Keratinocyte (primary cell): ENCODE measurements at regions not wholly inside any gene's neighbourhood (a gene's known extent, or its start where the extent isn't known, plus 50 kb on each side); places are given as distances from the start of the nearest gene placed in this dataset.

ENCODE experiments used
- DNase-seq: peaks from one replicate; pipeline ENCODE4 v3.0.0-alpha.2; 2011; ENCODE audit warnings: low read depth, missing footprints, low spot score
- FAIRE-seq: peaks from 2 replicates; lab custom pipeline; 2011; peaks lifted over from hg19 to GRCh38; lab: Jason Lieb, UNC
- H2AFZ ChIP-seq: 2 replicates; pipeline ENCODE4 v1.6.0; 2012; ENCODE audit warnings: low read length, control low read depth, inconsistent platforms; ENCODE audit not compliant: control insufficient read depth
- H3K27ac ChIP-seq: 2 replicates; pipeline ENCODE4 v1.5.1; 2011; ENCODE audit warnings: low read length; ENCODE audit not compliant: control insufficient read depth, insufficient read depth
- H3K27me3 ChIP-seq: 3 replicates; pipeline ENCODE4 v1.6.0; 2011; ENCODE audit warnings: low read length; ENCODE audit not compliant: control insufficient read depth, insufficient read depth; ENCODE audit errors: extremely low read depth
- H3K36me3 ChIP-seq, 2 experiments: 2 replicates in 1 of 2; 3 replicates in 1 of 2; pipeline ENCODE4 v1.5.1; 2011; ENCODE audit warnings: low read length in 2 of 2, mild to moderate bottlenecking in 1 of 2; ENCODE audit not compliant: control insufficient read depth in 2 of 2, insufficient read depth in 2 of 2; ENCODE audit errors: extremely low read depth in 1 of 2
- H3K4me1 ChIP-seq: 3 replicates; pipeline ENCODE4 v1.5.1; 2011; ENCODE audit warnings: low read length; ENCODE audit not compliant: control insufficient read depth, insufficient read depth; ENCODE audit errors: extremely low read depth
- H3K4me2 ChIP-seq: 3 replicates; pipeline ENCODE4 v1.6.0; 2011; ENCODE audit warnings: low read depth, low read length; ENCODE audit not compliant: control insufficient read depth, insufficient read depth; ENCODE audit errors: extremely low read depth
- H3K4me3 ChIP-seq, 3 experiments: fragments of 200-600 bp in 1 of 3; sonication (generic) in 1 of 3; 2 replicates in 2 of 3; 3 replicates in 1 of 3; pipeline ENCODE4 v1.5.1; 2011 to 2016; ENCODE audit warnings: low read length in 3 of 3, mild to moderate bottlenecking in 3 of 3, control low read depth in 2 of 3, inconsistent platforms in 1 of 3, low read depth in 1 of 3, mixed read lengths in 1 of 3, mixed run types in 1 of 3, moderate library complexity in 1 of 3; ENCODE audit not compliant: control insufficient read depth in 2 of 3, insufficient read depth in 2 of 3; ENCODE audit errors: extremely low read depth in 1 of 3
- H3K79me2 ChIP-seq: 2 replicates; pipeline ENCODE4 v1.6.0; 2012; ENCODE audit warnings: low read length; ENCODE audit not compliant: control insufficient read depth, insufficient read depth
- H3K9ac ChIP-seq: 3 replicates; pipeline ENCODE4 v1.6.0; 2011; ENCODE audit warnings: low read length; ENCODE audit not compliant: control insufficient read depth, insufficient read depth; ENCODE audit errors: extremely low read depth
- H3K9me1 ChIP-seq: 3 replicates; pipeline ENCODE4 v1.6.0; 2011; ENCODE audit warnings: low read length; ENCODE audit not compliant: control insufficient read depth, insufficient read depth; ENCODE audit errors: extremely low read depth
- H3K9me3 ChIP-seq: 2 replicates; pipeline ENCODE4 v1.5.1; 2012; ENCODE audit warnings: low read depth, low read length; ENCODE audit not compliant: control insufficient read depth
- H4K20me1 ChIP-seq: 3 replicates; pipeline ENCODE4 v1.6.0; 2011; ENCODE audit warnings: low read length; ENCODE audit not compliant: control insufficient read depth, insufficient read depth; ENCODE audit errors: extremely low read depth
- CTCF ChIP-seq, 3 experiments: IDR thresholded peaks in 1 of 3; conservative IDR thresholded peaks in 1 of 3; optimal IDR thresholded peaks in 1 of 3; 2 replicates in 2 of 3; 3 replicates in 1 of 3; pipeline versions ENCODE3 to v1.5.1; 2011; ENCODE audit warnings: low read length in 3 of 3, mild to moderate bottlenecking in 3 of 3, moderate library complexity in 2 of 3, control low read depth in 1 of 3, inconsistent platforms in 1 of 3; ENCODE audit not compliant: insufficient read depth in 2 of 3; ENCODE audit errors: extremely low read depth in 1 of 3
- EZH2 ChIP-seq: IDR thresholded peaks from one replicate; pipeline ENCODE4 v1.6.1; 2012; ENCODE audit warnings: inconsistent platforms, mild to moderate bottlenecking, low read length, moderate library complexity
- dilution Hi-C: fragments of 300-500 bp; cut with MboI; formaldehyde crosslinking; loops from one replicate; pipeline ENCODE4 v1.7.0; 2020; ENCODE audit warnings: low sequenced_read_pairs; ENCODE audit not compliant: extremely low pct_ligation_motif_present

GRCh38 chr1:238319957-238320356 is 429.2 kb upstream of the ZP4 start:
- Histone ChIP-seq H3K27ac (no peak overlapping the region), H3K36me3 (no peaks in the 10 kb centered on the region), H2AFZ (peak overlapping the region; percentile 44), H4K20me1 (no peaks in the 10 kb centered on the region), H3K79me2 (no peaks in the 10 kb centered on the region), H3K4me3 (no peak overlapping the region), H3K9ac (no peak overlapping the region), H3K4me1 (no peaks in the 10 kb centered on the region), H3K9me1 (no peaks in the 10 kb centered on the region), H3K27me3 (no peaks in the 10 kb centered on the region), H3K9me3 (no peaks in the 10 kb centered on the region), H3K4me2 (peak overlapping the region; percentile 49)
- dilution Hi-C loops = no loop called here
- no peak for DNase-seq
- FAIRE-seq = no peak
- no peak for TF ChIP-seq EZH2
- TF ChIP-seq CTCF (optimal IDR thresholded peaks at IDR 0.05 in 1 of 3, IDR thresholded peaks at IDR 0.05 in 1 of 3, conservative IDR thresholded peaks at IDR 0.05 in 1 of 3; ENCODE audit: extremely low read depth in 1 of 3, insufficient read depth in 2 of 3, low read length in 3 of 3) = no peak

GRCh38 chr1:238318294-238319110 is 427.8 kb upstream of the ZP4 start:
- no peak overlapping the region for H3K4me2 ChIP-seq
- no peak overlapping the region for H2AFZ ChIP-seq
- H3K9me1 ChIP-seq = no peaks in the 10 kb centered on the region
- dilution Hi-C loops = no loop called here
- no peak overlapping the region for H3K27ac ChIP-seq
- no peak overlapping the region for H3K9ac ChIP-seq
- no peaks in the 10 kb centered on the region for H3K27me3 ChIP-seq
- H3K4me3 ChIP-seq = no peak overlapping the region
- DNase-seq = no peak
- no peaks in the 10 kb centered on the region for H3K4me1 ChIP-seq
- no peaks in the 10 kb centered on the region for H4K20me1 ChIP-seq
- no peaks in the 10 kb centered on the region for H3K9me3 ChIP-seq
- H3K79me2 ChIP-seq = no peaks in the 10 kb centered on the region
- FAIRE-seq = no peak
- H3K36me3 ChIP-seq = no peaks in the 10 kb centered on the region
- TF ChIP-seq EZH2 (no peak), CTCF (optimal IDR thresholded peaks at IDR 0.05 in 1 of 3, IDR thresholded peaks at IDR 0.05 in 1 of 3, conservative IDR thresholded peaks at IDR 0.05 in 1 of 3; ENCODE audit: extremely low read depth in 1 of 3, insufficient read depth in 2 of 3, low read length in 3 of 3) (no peak)
